ENCODE measurements at regions not wholly inside any gene's neighbourhood (a gene's known extent, or its start where the extent isn't known, plus 50 kb on each side); places are given as distances from the start of the nearest gene placed in this dataset.

- intact Hi-C loops (cut with DNase I; ENCODE audit: low total_unique reads) = no loop called here
- H3K9me3 ChIP-seq = no peaks in the 10 kb centered on the region
These were observed 134.8 kb downstream of the INHBA start for GRCh38 chr7:41568135-41568534.

GRCh38 chr7:41567731-41568114 is 135.2 kb downstream of the INHBA start:
- Histone ChIP-seq H3K36me3 (no peaks in the 10 kb centered on the region), H3K27ac (no peak overlapping the region), H3K9me3 (no peaks in the 10 kb centered on the region), H3K27me3 (no peaks in the 10 kb centered on the region), H3K4me3 (no peak overlapping the region), H3K4me1 (no peaks in the 10 kb centered on the region)
- DNase-seq = no peak
- intact Hi-C loops (cut with DNase I; ENCODE audit: low total_unique reads) = no loop called here
- no peak for TF ChIP-seq POLR2A (IDR thresholded peaks at IDR 0.05)
- no peak for TF ChIP-seq CTCF (IDR thresholded peaks at IDR 0.05)

More at GRCh38 chr7:41568135-41568534, 134.8 kb downstream of the INHBA start:
- Histone ChIP-seq H3K27me3 (no peaks in the 10 kb centered on the region), H3K4me1 (no peaks in the 10 kb centered on the region), H3K4me3 (no peak overlapping the region), H3K36me3 (no peaks in the 10 kb centered on the region), H3K27ac (no peak overlapping the region)
- DNase-seq = no peak
- TF ChIP-seq POLR2A (IDR thresholded peaks at IDR 0.05) (no peak), CTCF (IDR thresholded peaks at IDR 0.05) (no peak)

GRCh38 chr7:41567031-41567730 is 135.7 kb downstream of the INHBA start:
- H3K27ac ChIP-seq = no peak overlapping the region
- H3K9me3 ChIP-seq = no peaks in the 10 kb centered on the region
- H3K4me1 ChIP-seq = no peaks in the 10 kb centered on the region
- no peaks in the 10 kb centered on the region for H3K36me3 ChIP-seq
- DNase-seq = no peak
- no peaks in the 10 kb centered on the region for H3K27me3 ChIP-seq
- no peak overlapping the region for H3K4me3 ChIP-seq
- TF ChIP-seq CTCF (IDR thresholded peaks at IDR 0.05) (no peak), POLR2A (IDR thresholded peaks at IDR 0.05) (no peak)
- intact Hi-C loops (cut with DNase I; ENCODE audit: low total_unique reads) = no loop called here

- no peaks in the 10 kb centered on the region for H3K4me1 ChIP-seq
- no peak overlapping the region for H3K4me3 ChIP-seq
- TF ChIP-seq POLR2A (IDR thresholded peaks at IDR 0.05) = no peak
- TF ChIP-seq CTCF (IDR thresholded peaks at IDR 0.05) = no peak
- H3K27me3 ChIP-seq = no peaks in the 10 kb centered on the region
- no peaks in the 10 kb centered on the region for H3K9me3 ChIP-seq
- DNase-seq = no peak
- intact Hi-C loops (cut with DNase I; ENCODE audit: low total_unique reads) = no loop called here
- no peaks in the 10 kb centered on the region for H3K36me3 ChIP-seq
- H3K27ac ChIP-seq = no peak overlapping the region
These were observed 136.3 kb downstream of the INHBA start for GRCh38 chr7:41566581-41566980.

- Histone ChIP-seq H3K36me3 (no peaks in the 10 kb centered on the region), H3K9me3 (no peaks in the 10 kb centered on the region), H3K27me3 (no peaks in the 10 kb centered on the region), H3K4me1 (no peaks in the 10 kb centered on the region), H3K27ac (no peak overlapping the region), H3K4me3 (no peak overlapping the region)
- no peak for TF ChIP-seq POLR2A (IDR thresholded peaks at IDR 0.05)
- TF ChIP-seq CTCF (IDR thresholded peaks at IDR 0.05) = no peak
- DNase-seq = no peak
- intact Hi-C loops (cut with DNase I; ENCODE audit: low total_unique reads) = no loop called here
These were observed 137.2 kb downstream of the INHBA start for GRCh38 chr7:41565655-41566054.
